Lung (tissue), 11 donors: ENCODE measurements at regions not wholly inside any gene's neighbourhood (a gene's known extent, or its start where the extent isn't known, plus 50 kb on each side); places are given as distances from the start of the nearest gene placed in this dataset.

Experiments used
- ATAC-seq: fragments of 200-7000 bp; cut with Tn5 transposase; one replicate; pipeline ENCODE4 v1.9.1; 2020; ENCODE audit warnings: moderate number of reproducible peaks; ENCODE audit not compliant: insufficient read depth, low FRiP score
- DNase-seq, 3 donors: peaks; one replicate each; pipeline ENCODE4 v3.0.0-alpha.2; 2013 to 2017
- H3K27ac ChIP-seq, 2 donors: one replicate each; pipeline ENCODE4 v1.5.1; 2013; ENCODE audit warnings: mild to moderate bottlenecking in 2 of 2, moderate library complexity in 2 of 2, control low read depth in 1 of 2, inconsistent platforms in 1 of 2, low read depth in 1 of 2, low read length in 1 of 2
- H3K27me3 ChIP-seq, 3 donors: one replicate each; pipeline ENCODE4 v1.5.1; 2013; ENCODE audit warnings: low read length in 2 of 3; ENCODE audit not compliant: control insufficient read depth in 3 of 3, insufficient read depth in 3 of 3
- H3K36me3 ChIP-seq, 4 donors: one replicate each; pipeline ENCODE4 v1.5.1; 2013; ENCODE audit warnings: low read length in 4 of 4, mild to moderate bottlenecking in 1 of 4, moderate library complexity in 1 of 4; ENCODE audit not compliant: control insufficient read depth in 4 of 4, insufficient read depth in 4 of 4
- H3K4me1 ChIP-seq, 5 donors: one replicate each; pipeline ENCODE4 v1.5.1; 2013; ENCODE audit warnings: low read length in 5 of 5, mild to moderate bottlenecking in 2 of 5, moderate library complexity in 1 of 5; ENCODE audit not compliant: control insufficient read depth in 5 of 5, insufficient read depth in 5 of 5
- H3K4me3 ChIP-seq: one replicate; pipeline ENCODE4 v1.5.1; 2013; ENCODE audit warnings: mild to moderate bottlenecking, control low read depth, moderate library complexity
- H3K9ac ChIP-seq, 2 donors: one replicate each; pipeline ENCODE4 v1.5.1; 2013; ENCODE audit warnings: low read length in 2 of 2, control low read depth in 1 of 2; ENCODE audit not compliant: insufficient read depth in 1 of 2
- H3K9me3 ChIP-seq, 4 donors: one replicate each; pipeline ENCODE4 v1.5.1; 2013; ENCODE audit warnings: low read length in 3 of 4, mild to moderate bottlenecking in 1 of 4, moderate library complexity in 1 of 4; ENCODE audit not compliant: control insufficient read depth in 4 of 4, insufficient read depth in 3 of 4
- WGBS, 2 donors: extraction: QIAGEN DNeasy Blood & Tissue Kit; methylation state at CpG; one replicate each; pipeline ENCODE4 v1.1.7; 2013; 5-methylcytosine and 5-hydroxymethylcytosine counted together
- TF ChIP-seq, protein P1 (sequence below): IDR thresholded peaks from 2 replicates; pipeline ENCODE4 v1.5.1; 2012; ENCODE audit warnings: mild to moderate bottlenecking; ENCODE audit errors: control extremely low read depth, extremely low read depth
- donor health status: control.
- donor health status: control.
- donor health status: Bipolar disorder and iron deficiency.
- donor health status: healthy.
- donor health status: DM: yes; HTN: yes; CAD: no.

GRCh38 chr1:208756339-208756981 is 512.3 kb upstream of the PLXNA2 start:
- Histone ChIP-seq H3K9ac (no peak overlapping the region), H3K36me3 (no peaks in the 10 kb centered on the region), H3K27me3 (no peaks in the 10 kb centered on the region), H3K4me1 (no peaks in the 10 kb centered on the region), H3K4me3 (no peak overlapping the region), H3K27ac (no peak overlapping the region), H3K9me3 (peaks cover 0 to 2% (median 0%) of the 10 kb centered on the region in 4 donors)
- no peak for DNase-seq
- 87 to 92% methylated on average over 6 of the region's 6 CpGs for WGBS, 2 donors
- TF ChIP-seq, protein P1, sequence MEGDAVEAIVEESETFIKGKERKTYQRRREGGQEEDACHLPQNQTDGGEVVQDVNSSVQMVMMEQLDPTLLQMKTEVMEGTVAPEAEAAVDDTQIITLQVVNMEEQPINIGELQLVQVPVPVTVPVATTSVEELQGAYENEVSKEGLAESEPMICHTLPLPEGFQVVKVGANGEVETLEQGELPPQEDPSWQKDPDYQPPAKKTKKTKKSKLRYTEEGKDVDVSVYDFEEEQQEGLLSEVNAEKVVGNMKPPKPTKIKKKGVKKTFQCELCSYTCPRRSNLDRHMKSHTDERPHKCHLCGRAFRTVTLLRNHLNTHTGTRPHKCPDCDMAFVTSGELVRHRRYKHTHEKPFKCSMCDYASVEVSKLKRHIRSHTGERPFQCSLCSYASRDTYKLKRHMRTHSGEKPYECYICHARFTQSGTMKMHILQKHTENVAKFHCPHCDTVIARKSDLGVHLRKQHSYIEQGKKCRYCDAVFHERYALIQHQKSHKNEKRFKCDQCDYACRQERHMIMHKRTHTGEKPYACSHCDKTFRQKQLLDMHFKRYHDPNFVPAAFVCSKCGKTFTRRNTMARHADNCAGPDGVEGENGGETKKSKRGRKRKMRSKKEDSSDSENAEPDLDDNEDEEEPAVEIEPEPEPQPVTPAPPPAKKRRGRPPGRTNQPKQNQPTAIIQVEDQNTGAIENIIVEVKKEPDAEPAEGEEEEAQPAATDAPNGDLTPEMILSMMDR: no peak
- no peak for ATAC-seq

DNA sequence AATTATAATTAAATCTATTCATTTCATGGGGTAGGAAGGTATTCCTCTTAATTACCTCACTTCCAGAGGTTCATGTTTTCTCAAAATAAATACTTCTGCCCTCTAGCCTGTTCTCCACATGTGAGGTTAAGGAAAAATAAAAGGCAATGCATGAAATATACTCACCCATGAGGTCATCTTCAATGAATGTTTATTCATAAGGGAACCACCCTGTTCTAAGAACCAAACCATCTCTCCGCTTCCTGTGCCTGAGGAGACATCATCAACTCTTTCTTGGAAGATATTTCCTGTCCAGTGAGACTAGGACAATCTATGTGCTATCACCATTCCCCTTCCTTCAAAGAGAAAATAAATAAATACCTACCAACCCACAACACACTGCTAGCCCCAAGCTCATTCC is 513.7 kb upstream of the PLXNA2 start:
- Histone ChIP-seq H3K4me3 (no peak overlapping the region), H3K27me3 (no peaks in the 10 kb centered on the region), H3K9ac (no peak overlapping the region), H3K36me3 (no peaks in the 10 kb centered on the region), H3K27ac (no peak overlapping the region), H3K4me1 (no peaks in the 10 kb centered on the region), H3K9me3 (peaks cover 0 to 2% (median 0%) of the 10 kb centered on the region in 4 donors)
- DNase-seq (no peak), ATAC-seq (no peak)
- TF ChIP-seq, protein P1: no peak
- WGBS, 2 donors: 71 to 86% methylated on average over 1 of the region's 1 CpG

DNA sequence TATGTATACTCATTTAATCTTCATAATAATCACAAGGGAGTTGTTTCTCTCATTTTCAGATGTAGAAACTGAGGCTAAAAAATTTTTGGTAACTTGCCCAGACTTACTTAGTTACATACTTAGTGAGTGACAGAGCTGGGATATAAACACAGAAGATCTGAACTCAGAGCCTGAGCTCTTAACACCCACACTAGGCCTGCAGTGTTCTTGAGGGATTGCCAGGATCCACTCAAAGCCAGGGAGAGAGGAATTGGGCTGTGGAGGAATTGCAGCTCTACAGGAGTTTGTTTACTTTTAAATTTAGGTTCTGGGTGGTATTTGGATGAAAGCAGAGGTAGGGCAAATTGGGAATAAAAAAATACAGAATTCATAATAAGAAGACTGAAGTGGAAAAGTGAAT is 515.1 kb upstream of the PLXNA2 start:
- H3K9me3 ChIP-seq: peaks cover 0 to 2% (median 0%) of the 10 kb centered on the region in 4 donors
- no peak for DNase-seq
- H3K27ac ChIP-seq: no peak overlapping the region
- no peak for ATAC-seq
- no peak overlapping the region for H3K9ac ChIP-seq
- H3K27me3 ChIP-seq: no peaks in the 10 kb centered on the region
- H3K36me3 ChIP-seq: no peaks in the 10 kb centered on the region
- TF ChIP-seq, protein P1: no peak
- H3K4me1 ChIP-seq: no peaks in the 10 kb centered on the region
- no peak overlapping the region for H3K4me3 ChIP-seq

- Histone ChIP-seq H3K4me3 (no peak overlapping the region), H3K9me3 (no peaks in the 10 kb centered on the region), H3K4me1 (no peaks in the 10 kb centered on the region), H3K27ac (no peak overlapping the region), H3K27me3 (no peaks in the 10 kb centered on the region), H3K9ac (no peak overlapping the region), H3K36me3 (no peaks in the 10 kb centered on the region)
- 94 to 95% methylated on average over 2 of the region's 2 CpGs for WGBS, 2 donors
- ATAC-seq (no peak), DNase-seq (no peak)
- TF ChIP-seq, protein P1: no peak
Observed at GRCh38 chr1:208763971-208764370, 519.8 kb upstream of the PLXNA2 start.
